DOHH2 (cell line): ENCODE measurements at regions not wholly inside any gene's neighbourhood (a gene's known extent, or its start where the extent isn't known, plus 50 kb on each side); places are given as distances from the start of the nearest gene placed in this dataset.

Experiments
- EZH2phosphoT487 ChIP-seq: fragments of 200-600 bp; sonication (generic); IDR thresholded peaks from 2 replicates; pipeline ENCODE4 v1.6.1; 2017; ENCODE audit warnings: borderline replicate concordance, mild to moderate bottlenecking, antibody characterized with exemption, low read length, moderate library complexity, mixed read lengths
- TF ChIP-seq, protein P1 (sequence below): fragments of 200-600 bp; sonication (generic); IDR thresholded peaks from one replicate; pipeline ENCODE4 v1.5.1; 2014; ENCODE audit warnings: antibody characterized with exemption, mild to moderate bottlenecking, low read depth, low read length; ENCODE audit not compliant: poor library complexity, severe bottlenecking

DNA sequence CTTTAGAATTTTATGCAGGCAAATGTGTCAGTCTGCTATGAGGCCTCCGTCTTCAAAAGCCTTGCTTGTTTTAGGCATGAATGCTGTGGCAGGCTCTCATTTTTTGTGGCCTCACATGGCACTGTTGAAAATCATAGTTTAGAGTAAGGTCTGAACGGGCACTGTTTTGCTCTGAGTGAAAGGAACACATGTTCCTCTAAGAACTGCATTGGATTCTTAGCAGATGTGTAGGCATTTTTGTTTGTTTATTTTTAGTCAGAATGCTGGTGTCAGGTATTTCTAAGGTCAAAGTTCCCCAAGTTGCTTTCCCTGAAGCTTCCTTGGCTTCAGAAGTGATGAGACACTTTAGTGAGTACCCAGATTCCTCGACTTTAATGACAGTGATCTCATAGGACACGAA lies 173.7 kb downstream of the HS3ST3B1 start:
- TF ChIP-seq, protein P1, sequence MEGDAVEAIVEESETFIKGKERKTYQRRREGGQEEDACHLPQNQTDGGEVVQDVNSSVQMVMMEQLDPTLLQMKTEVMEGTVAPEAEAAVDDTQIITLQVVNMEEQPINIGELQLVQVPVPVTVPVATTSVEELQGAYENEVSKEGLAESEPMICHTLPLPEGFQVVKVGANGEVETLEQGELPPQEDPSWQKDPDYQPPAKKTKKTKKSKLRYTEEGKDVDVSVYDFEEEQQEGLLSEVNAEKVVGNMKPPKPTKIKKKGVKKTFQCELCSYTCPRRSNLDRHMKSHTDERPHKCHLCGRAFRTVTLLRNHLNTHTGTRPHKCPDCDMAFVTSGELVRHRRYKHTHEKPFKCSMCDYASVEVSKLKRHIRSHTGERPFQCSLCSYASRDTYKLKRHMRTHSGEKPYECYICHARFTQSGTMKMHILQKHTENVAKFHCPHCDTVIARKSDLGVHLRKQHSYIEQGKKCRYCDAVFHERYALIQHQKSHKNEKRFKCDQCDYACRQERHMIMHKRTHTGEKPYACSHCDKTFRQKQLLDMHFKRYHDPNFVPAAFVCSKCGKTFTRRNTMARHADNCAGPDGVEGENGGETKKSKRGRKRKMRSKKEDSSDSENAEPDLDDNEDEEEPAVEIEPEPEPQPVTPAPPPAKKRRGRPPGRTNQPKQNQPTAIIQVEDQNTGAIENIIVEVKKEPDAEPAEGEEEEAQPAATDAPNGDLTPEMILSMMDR, result no peak
- no peak for TF ChIP-seq EZH2phosphoT487
